GM18499 (cell line): ENCODE measurements at regions not wholly inside any gene's neighbourhood (a gene's known extent, or its start where the extent isn't known, plus 50 kb on each side); places are given as distances from the start of the nearest gene placed in this dataset.
A peak's percentile ranks its signal among the peaks of the same experiment; 100 is the strongest.
"Not testable (repeated sequence)": the region's sequence is repeated elsewhere in the genome, so short reads cannot be mapped to it uniquely, and the experiment has no call there.

Experiments used
- ATAC-seq: cut with Tn5 transposase; IDR thresholded peaks from one replicate; pipeline ENCODE4 v1.9.1; 2021; ENCODE audit warnings: moderate number of reproducible peaks; ENCODE audit not compliant: insufficient read depth, unreplicated experiment

DNA sequence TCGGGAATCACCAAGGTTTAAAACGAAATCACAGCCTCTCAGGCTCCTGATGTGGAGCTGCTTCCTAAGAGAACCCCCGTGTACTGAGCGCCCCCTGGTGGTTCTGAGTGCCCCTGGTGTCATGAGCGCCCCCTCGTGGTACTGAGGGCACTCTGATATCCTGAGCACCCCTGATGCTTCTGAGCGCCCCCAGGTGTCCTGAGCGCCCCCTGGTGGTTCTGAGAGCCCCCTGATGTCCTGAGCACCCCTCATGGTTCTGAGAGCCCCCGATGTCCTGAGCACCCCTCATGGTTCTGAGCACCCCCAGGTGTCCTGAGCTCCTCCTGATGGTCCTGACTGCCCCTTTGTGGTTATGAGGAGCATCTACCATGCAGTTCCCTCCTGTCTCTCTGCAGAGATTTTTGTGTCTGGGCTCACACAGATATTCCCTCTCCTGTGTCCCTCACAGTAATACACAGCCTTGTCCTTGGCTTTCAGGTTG, 1092.1 kb downstream of the TMEM121 start:
- not testable (repeated sequence) for ATAC-seq

DNA sequence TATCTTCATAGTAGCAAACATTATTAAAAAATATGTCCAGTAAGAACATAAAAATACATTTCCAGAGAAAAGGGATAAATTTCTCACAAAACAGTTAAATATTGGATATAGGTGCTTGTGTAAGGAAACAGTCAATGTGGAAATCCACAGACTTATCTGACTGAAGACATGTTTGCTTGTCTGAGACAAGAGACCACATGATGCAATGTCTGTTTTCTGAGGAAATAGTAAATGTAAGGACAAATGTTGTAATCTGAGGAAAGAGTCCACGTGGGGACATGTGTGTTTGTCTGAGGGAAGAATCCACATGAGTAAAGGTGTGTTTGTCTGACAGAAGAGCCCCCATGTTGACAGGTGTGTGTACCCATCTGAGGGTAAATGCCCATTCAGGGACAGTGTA, 1093.2 kb downstream of the TMEM121 start:
- ATAC-seq: no peak

DNA sequence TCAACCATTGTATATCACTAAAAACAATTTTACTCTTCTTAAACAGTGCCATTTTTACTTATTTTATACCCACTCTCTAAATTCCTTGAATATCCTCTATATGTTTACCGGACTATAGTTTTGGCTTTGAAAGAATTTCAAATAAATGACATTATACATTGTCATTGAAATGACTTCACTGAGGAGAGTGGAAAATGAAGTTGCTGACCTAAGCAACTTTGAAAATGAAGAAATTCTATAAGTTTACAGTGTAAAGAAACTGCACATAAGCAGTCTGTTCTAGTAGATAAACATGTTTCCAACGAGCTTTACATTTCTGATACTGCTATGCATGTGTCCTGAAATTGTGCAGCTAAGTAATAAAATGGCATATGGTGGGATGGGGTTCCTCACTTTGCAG, 1094.0 kb downstream of the TMEM121 start:
- no peak for ATAC-seq

DNA sequence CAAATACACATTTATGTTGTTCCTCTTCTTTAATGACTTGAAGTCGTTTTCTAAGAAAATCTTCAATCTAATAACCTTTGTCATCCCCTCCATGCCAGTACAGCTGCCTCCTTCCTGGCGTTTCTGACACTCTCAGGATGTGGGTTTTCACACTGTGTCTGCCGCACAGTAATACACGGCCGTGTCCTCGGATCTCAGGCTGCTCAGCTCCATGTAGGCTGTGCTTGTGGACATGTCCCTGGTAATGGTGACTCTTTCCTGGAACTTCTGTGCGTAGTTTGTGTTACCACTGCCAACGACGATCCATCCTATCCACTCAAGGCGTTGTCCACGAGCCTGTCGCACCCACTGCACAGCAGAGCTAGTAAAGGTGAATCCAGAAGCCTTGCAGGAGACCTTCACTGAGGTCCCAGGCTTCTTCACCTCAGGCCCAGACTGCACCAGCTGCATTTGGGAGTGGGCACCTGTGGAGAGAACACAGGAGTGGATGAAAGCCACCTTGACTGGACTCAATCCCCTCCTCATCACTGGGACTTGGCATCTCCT, 1095.9 kb downstream of the TMEM121 start:
- ATAC-seq: no peak

DNA sequence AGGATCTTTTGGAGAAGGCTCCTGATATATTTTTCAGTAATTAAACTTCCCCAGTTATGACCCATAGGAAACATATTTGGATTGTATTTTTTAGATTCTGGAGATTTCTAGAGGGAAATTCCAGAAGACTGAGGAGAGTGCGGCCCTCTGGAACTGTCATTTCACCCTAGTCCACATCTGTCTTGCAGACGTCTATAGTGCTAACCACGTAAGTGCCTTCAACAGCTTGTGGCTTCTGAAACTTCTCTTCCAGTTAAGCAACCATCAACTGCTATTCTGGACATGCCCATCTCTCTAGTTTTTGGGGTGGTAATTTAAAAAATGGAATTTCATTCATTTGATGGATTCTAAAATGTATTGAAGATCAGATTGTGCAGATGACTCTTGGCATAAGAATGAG, 1098.8 kb downstream of the TMEM121 start:
- no peak for ATAC-seq

DNA sequence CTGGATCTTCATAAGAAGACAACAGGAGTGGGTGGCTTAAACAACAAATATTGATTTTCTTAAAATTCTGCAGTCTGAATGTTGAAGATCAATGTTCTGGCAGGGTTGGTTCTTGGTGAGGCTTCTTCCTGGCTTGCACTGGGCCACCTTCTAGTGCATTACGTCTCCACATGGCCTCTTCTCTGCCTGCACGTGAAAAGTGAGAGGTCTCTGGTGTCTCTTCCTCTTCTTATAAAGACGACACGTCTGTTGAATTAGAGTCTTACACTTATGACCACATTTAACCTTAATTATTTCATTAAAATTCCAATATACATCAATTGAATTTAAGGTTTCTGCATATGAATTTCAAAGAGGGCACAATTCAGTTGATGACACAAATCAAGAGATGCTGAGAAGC, 1100.1 kb downstream of the TMEM121 start:
- not testable (repeated sequence) for ATAC-seq

DNA sequence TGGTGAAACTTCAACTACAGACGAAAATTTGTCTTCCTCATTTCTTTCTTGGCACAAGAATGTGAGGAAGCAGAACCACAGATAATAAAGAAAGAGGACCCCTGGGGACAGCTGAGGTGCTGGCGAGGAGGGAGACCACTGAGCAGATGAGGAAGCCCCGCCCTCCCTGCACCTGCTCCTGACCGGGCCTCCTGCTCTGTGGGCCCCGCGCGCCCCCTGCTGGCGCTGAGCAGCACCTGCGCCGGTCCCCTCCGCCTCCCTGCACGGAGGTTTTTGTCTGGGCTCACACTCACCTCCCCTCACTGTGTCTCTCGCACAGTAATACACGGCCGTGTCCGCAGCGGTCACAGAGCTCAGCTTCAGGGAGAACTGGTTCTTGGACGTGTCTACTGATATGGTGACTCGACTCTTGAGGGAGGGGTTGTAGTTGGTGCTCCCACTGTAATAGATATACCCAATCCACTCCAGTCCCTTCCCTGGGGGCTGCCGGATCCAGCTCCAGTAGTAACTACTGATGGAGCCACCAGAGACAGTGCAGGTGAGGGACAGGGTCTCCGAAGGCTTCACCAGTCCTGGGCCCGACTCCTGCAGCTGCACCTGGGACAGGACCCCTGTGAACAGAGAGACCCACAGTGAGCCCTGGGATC, 1100.7 kb downstream of the TMEM121 start:
- not testable (repeated sequence) for ATAC-seq

DNA sequence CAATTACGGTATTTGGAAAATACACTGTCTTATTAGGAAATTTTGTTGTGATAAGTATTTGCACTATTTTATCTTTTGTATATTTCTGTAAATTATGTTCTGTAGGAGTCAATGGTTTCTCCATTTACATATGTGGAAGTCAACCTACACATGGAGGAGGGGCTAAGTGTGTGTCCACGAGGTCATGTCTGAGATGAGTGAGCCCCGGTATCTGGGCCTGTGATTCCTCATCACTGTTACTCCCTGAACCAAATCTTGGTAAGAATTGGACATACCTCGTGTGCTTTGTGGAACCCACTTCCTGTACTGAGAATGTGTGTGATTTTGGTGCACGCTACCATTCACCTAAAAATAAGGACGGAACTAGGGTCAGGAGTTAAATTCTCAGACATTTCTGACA, 1105.5 kb downstream of the TMEM121 start:
- ATAC-seq: no peak

DNA sequence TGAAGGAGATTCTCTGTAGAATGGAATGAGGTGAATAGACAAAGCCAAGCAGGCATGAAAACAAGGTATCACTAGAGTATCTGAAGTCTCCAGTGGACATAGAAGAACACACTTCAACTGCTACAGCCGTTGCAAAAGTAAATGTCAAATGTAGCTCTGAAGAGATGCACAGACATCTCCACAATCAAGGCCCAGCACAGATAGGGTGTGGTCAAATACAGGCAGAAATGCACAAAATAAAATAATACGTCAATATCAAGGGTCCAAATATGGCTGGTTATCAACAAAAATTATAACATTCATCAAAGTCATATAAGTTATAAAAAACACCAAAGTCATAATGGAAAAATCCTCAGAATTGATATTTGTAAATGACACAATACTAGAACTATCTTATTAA, 1107.3 kb downstream of the TMEM121 start:
- no peak for ATAC-seq

DNA sequence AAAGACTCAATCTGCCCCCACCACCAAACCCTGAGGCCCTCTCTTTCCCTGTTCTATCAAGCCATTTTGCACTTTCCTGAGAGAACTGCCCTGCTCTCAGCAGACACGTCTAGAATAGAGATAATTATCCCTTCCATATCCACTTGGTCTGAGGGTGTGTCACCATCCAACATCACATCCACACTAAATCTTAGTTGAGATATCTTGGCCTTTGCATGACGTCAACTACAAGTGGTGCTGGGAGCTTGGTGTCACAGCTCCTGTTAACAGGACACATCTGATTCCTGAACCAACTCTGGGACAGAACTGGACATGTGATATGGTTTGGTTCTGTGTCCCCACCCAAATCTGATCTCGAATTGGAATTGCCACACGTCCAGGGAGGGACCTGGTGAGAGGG, 1109.2 kb downstream of the TMEM121 start:
- ATAC-seq: no peak

DNA sequence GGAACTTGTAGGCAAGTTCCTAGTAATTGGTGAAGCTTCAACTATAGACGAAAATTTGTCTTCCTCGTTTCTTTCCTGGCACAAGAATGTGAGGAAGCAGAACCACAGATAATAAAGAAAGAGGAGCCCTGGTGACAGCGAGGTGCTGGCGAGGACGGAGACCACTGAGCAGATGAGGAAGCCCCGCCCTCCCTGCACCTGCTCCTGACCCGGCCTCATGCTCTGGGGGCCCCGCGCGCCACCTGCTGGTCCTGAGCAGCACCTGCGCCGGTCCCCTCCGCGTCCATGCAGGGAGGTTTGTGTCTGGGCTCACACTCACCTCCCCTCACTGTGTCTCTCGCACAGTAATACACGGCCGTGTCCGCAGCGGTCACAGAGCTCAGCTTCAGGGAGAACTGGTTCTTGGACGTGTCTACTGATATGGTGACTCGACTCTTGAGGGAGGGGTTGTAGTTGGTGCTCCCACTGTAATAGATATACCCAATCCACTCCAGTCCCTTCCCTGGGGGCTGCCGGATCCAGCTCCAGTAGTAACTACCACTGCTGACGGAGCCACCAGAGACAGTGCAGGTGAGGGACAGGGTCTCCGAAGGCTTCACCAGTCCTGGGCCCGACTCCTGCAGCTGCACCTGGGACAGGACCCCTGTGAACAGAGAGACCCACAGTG, 1112.5 kb downstream of the TMEM121 start:
- not testable (repeated sequence) for ATAC-seq

DNA sequence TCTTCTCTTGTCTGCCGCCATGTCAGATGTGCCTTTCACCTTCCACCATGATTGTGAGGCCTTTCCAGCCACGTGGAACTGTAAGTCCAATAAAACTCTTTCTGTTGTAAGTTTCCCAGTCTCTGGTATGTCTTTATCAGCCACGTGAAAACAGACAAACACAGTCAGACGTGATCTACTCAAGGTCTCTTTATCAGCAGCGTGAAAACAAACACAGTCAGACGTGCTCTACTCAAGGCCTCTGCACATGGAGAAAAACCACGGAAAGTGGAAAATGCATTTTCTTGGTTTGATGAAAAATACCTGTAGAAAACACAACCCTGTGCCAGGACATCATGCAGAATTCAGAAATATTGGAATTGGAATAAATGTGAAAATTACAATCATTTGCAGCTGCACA, 1115.7 kb downstream of the TMEM121 start:
- no peak for ATAC-seq

DNA sequence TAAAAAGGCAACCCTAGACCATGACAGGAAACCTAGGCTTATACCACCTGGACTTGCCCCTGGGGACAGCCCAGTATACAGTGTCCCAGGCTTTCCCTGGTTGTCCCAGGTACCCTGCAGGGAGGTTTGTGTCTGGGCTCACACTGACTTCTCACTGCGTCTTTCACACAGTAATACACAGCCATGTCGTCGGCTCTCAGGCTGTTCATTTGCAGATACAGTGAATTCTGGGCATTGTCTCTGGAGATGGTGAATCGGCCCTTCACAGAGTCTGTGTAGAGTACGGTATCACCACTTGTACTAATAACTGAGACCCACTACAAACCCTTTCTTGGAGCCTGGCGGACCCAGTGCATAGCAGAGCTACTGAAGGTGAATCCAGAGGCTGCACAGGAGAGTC, 1116.6 kb downstream of the TMEM121 start:
- not testable (repeated sequence) for ATAC-seq

DNA sequence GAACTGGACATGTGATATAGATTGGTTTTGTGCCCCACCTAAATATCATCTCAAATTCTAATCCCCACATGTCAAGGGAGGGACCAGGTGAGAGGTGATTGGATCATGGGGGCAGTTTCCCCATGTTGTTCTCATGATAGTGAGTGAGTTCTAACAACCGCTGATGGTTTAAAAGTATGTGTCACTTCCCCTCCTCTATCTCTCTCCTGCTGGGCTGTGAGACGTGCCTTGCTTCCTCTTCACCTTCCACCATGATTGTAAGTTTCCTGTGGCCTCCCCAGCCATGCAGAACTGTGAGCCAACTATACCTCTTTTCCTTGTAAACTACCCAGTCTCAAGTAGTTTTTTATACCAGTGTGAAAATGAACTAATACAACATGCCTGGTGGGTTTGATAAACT, 1122.5 kb downstream of the TMEM121 start:
- ATAC-seq: not testable (repeated sequence)

DNA sequence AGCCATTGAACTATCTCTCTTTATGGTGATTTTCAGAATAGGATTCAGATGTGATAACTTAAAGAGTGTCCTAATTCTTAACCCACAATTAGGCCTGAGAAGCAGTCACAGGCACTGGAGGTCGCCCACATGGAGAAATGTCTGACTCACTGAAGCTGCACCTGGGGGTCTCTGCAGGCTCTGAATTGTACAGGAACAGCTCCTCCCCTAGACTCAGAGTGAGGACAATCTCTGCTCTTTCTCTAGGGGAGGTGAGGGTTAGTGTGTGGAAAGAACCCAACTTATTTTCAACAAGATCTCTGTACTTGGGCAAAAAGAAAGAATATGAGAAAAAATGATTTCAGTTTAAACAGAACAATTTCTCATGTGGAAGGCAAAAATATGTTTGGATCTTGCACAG, 1124.6 kb downstream of the TMEM121 start:
- ATAC-seq: no peak

DNA sequence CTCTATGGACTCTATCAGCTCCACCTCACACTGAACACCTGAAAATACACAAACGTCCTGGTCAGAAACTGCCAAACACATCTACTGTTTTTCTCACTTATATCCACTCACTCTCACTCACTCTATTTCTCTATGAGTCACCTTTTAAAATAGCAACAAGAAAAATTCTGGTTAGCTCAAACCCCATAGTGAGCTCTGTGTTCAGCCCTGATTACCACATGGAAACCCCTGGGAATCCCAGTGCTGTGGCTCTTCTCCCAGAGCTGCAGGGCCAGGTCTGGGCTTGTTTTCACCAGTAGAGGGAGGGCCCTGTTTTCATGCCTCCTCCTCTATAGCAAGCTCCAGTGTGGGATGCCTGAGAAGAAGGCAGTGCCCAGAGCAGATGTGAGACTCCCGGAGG, 1126.1 kb downstream of the TMEM121 start:
- no peak for ATAC-seq

DNA sequence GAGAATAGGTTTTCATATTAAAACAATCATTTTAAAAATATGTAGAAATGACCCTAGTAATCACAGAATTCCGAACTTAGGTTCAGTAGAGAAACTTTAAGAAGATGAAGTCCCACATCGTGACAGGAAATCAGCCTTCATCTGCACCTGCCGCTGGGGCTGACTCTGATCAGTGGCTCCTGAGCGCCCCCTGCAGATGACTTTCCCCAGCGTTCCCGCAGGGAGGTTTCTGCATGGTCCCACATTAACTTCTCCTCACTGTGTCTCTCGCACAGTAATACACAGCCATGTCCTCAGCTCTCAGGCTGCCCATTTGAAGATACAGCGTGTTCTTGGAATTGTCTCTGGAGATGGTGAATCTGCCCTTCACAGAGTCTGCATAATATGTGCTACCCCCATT, 1131.1 kb downstream of the TMEM121 start:
- ATAC-seq: peak; percentile 55

DNA sequence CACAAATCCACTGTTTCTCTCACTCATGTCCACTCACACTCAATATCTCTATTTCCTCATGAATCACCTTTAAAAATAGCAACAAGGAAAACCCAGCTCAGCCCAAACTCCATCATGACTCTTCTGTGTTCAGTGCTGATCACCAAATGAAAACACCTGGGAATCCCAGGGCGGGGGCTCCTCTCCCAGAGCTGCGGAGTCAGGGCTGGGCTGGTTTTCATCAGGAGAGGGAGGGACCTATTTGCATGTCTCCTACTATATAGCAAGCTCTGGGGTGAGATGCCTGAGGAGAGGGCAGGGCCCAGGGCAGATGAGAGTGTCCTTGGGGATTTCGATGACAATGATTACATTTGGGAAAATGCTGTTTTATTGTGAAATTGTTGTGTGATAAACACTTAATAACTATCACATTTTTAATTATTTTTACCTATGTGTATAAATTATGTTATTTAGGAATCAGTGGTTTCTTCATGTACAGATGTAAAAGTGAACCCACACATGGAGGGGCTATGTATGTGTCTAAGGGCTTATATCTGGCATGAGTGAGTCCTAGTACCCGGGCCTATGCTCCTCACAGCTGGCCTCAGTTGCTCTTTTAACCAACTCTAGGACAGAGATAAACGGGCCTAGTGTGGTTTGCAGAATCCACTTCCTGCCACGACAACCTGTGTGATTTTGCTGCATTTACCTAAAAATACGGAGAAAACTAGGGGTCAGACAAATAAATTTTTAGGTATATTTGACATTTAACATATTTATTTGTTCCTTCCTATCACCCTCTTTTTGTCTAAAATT, 1131.9 kb downstream of the TMEM121 start:
- not testable (repeated sequence) for ATAC-seq

DNA sequence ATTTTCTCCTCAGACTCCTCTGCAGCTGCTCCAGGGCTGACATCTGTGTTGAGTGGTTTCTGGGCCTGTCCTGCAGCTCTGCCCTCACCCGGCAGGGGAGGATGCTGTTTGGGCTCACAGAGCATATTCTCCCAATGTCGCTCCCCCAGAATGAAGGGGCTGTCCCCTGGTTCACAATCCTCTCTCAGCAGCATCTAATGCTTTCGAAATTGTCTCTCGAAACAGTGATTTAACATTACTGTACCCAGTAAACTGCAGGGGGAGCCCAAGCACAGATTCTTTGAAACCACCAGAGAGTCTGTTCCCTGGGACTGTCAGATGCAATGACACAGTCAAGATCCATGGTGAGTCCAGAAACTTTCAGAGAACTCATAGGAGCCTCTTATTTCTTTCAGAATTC, 1135.2 kb downstream of the TMEM121 start:
- ATAC-seq: not testable (repeated sequence)

DNA sequence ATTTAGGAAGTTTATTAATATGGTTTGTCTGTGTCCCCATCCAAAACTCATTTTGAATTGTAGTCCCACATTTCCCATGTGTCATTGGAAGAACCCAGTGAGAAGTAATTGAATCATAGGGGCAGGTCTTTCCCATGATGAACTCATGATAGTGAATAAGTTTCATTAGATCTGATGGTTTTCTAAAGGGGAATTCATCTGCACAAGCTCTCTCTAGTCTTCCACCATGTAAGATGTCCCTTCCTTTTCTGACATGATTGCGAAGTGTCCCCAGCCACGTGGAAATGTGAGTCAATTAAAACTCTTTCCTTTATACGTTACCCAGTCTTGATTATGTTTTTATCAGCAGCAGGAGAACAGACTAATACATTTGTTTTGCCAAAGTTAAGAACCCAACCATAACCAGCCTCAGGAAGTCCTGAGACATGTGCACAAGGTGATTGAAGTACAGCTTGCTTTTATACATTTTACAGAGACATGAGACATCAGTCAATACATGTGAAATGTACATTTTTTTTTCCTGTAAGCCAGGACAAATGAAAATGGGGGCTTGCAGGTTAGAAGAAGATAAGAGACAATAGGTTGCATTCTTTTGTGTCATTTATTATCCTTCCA, 1136.7 kb downstream of the TMEM121 start:
- no peak for ATAC-seq
